Chondrocyte (in vitro differentiated cells): ENCODE measurements at regions not wholly inside any gene's neighbourhood (a gene's known extent, or its start where the extent isn't known, plus 50 kb on each side); places are given as distances from the start of the nearest gene placed in this dataset.

Experiments used
- DNase-seq: peaks from one replicate; pipeline ENCODE4 v3.0.0; 2021; ENCODE audit warnings: mixed read lengths, low spot score
- H3K27ac Mint-ChIP-seq: one replicate; pipeline ENCODE4 v1.8.0; 2021; ENCODE audit warnings: mild to moderate bottlenecking, moderate library complexity, mixed read lengths; ENCODE audit not compliant: unreplicated experiment
- H3K27me3 Mint-ChIP-seq: 2 replicates; pipeline ENCODE4 v1.8.0; 2021; ENCODE audit warnings: low read depth, mixed read lengths
- H3K36me3 Mint-ChIP-seq: 2 replicates; pipeline ENCODE4 v1.8.0; 2021; ENCODE audit warnings: low read depth, mixed read lengths
- H3K4me1 Mint-ChIP-seq: 2 replicates; pipeline ENCODE4 v1.8.0; 2021; ENCODE audit warnings: low read depth, mild to moderate bottlenecking, mixed read lengths
- H3K4me3 Mint-ChIP-seq: one replicate; pipeline ENCODE4 v1.8.0; 2021; ENCODE audit warnings: mild to moderate bottlenecking, moderate library complexity, mixed read lengths; ENCODE audit not compliant: unreplicated experiment
- H3K9me3 Mint-ChIP-seq: 2 replicates; pipeline ENCODE4 v1.8.0; 2021; ENCODE audit warnings: low read depth, mixed read lengths
- CTCF ChIP-seq: fragments of 200-600 bp; sonication (generic); IDR thresholded peaks from 2 replicates; pipeline ENCODE4 v1.5.0; 2021; ENCODE audit warnings: antibody characterized with exemption, mild to moderate bottlenecking, moderate library complexity

DNA sequence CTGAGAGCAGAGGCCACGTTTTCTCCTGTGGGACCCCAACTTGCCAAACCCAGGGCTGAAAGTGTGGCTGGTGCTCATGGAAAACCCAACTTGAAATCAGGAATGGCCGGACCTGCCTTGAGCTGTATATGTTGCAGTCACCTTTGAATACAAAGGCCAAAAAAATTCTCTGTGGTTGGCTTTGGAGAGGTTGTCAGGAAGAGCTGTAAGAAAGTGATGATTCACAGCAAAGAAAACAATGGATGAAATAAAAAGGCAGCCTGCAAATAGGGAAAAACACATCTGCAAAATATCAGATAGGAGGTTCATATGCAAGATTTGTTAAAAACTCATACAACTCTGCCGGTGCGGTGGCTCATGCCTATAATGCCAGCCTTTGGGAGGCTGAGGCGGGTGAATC is 715.8 kb downstream of the UQCRFS1 start:
- Mint-ChIP-seq H3K4me3 (no peak overlapping the region), H3K27me3 (no peaks in the 10 kb centered on the region), H3K36me3 (no peaks in the 10 kb centered on the region), H3K27ac (no peak overlapping the region), H3K4me1 (no peaks in the 10 kb centered on the region), H3K9me3 (no peaks in the 10 kb centered on the region)
- DNase-seq, result no peak
- no peak for TF ChIP-seq CTCF

GRCh38 chr19:28495046-28495445 is 717.9 kb downstream of the UQCRFS1 start:
- Mint-ChIP-seq H3K4me1 (no peaks in the 10 kb centered on the region), H3K27ac (no peak overlapping the region), H3K9me3 (no peaks in the 10 kb centered on the region), H3K27me3 (no peaks in the 10 kb centered on the region), H3K36me3 (no peaks in the 10 kb centered on the region), H3K4me3 (no peak overlapping the region)
- DNase-seq, result no peak
- no peak for TF ChIP-seq CTCF

- no peaks in the 10 kb centered on the region for H3K36me3 Mint-ChIP-seq
- H3K27ac Mint-ChIP-seq, result no peak overlapping the region
- H3K27me3 Mint-ChIP-seq, result no peaks in the 10 kb centered on the region
- no peak for TF ChIP-seq CTCF
- H3K4me3 Mint-ChIP-seq, result no peak overlapping the region
- DNase-seq, result no peak
- no peaks in the 10 kb centered on the region for H3K4me1 Mint-ChIP-seq
- no peaks in the 10 kb centered on the region for H3K9me3 Mint-ChIP-seq
Measured at GRCh38 chr19:28494461-28494860, 718.5 kb downstream of the UQCRFS1 start.

GRCh38 chr19:28493884-28494283 is 719.1 kb downstream of the UQCRFS1 start:
- Mint-ChIP-seq H3K27ac (no peak overlapping the region), H3K4me1 (no peaks in the 10 kb centered on the region), H3K9me3 (no peaks in the 10 kb centered on the region), H3K4me3 (no peak overlapping the region), H3K36me3 (no peaks in the 10 kb centered on the region), H3K27me3 (no peaks in the 10 kb centered on the region)
- DNase-seq, result no peak
- no peak for TF ChIP-seq CTCF

DNA sequence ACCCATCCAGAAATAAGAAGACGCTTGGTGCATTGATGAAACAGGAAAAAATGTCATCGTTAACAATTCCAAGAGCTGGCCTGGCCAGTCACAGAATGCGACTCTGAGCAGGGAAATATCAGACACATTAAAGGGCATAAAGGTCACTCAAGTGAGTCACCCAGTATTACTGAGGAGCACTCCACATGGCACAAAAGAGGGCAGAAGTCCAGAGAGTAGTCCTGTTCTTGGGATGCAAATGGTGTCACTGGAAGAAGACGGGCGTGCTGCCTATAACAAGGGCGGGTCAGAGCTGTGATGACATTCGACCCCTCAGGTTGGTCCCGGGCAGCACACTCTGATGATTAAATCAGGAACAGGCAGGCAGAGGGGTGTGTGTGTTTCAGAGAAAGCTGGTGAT is 720.3 kb downstream of the UQCRFS1 start:
- Mint-ChIP-seq H3K4me3 (no peak overlapping the region), H3K4me1 (no peaks in the 10 kb centered on the region)

More for the DNA sequence above, 720.3 kb downstream of the UQCRFS1 start:
- DNase-seq, result no peak
- H3K27me3 Mint-ChIP-seq, result no peaks in the 10 kb centered on the region
- TF ChIP-seq CTCF, result no peak
- no peaks in the 10 kb centered on the region for H3K9me3 Mint-ChIP-seq
- no peaks in the 10 kb centered on the region for H3K36me3 Mint-ChIP-seq
- no peak overlapping the region for H3K27ac Mint-ChIP-seq
